ENCODE measurements at regions not wholly inside any gene's neighbourhood (a gene's known extent, or its start where the extent isn't known, plus 50 kb on each side); places are given as distances from the start of the nearest gene placed in this dataset.

DNA sequence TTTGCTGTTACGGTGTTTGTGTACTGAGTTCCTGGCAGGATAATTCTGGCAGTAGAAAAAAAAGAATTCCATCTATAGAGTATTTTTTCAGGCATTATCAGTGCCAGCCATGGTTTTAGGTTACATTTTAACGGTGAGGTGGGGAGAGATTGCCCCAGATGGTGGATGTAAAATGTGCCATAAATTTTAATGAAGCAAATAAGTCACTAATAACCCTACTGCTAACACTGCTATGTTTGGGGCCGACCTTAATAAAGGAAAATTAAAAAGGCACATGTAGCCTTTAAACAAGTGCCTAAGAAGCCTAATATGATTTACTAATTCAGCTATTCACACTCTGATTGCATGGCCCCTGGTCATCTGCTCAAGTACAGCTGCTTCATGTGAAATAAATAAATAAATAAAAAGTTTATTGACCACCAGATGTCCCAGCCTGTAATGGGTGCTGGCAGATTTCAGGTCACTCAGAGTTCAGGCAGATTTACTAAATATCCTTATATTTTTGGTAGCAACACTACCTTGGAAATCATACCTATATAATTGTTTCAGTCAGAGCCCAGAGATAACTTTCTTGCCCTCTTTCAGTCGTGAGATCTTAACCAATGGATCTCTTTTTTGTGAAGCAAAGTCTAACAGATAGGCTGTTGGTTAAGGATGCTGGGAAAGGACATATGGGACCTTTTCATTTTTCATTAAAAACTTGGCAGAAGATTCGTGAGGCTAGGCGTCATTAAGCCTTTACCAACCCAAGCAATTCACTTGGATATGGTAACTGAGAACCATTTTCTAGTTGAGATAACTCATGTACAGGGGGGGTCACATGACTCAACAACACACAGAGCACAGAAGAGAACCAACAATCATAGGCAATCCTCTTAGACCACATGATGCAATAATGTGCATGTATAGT is 495.0 kb upstream of the NRSN1 start:
- no peak overlapping the region for H3K4me3 ChIP-seq (ENCODE audit: low read depth, low read length)

DNA sequence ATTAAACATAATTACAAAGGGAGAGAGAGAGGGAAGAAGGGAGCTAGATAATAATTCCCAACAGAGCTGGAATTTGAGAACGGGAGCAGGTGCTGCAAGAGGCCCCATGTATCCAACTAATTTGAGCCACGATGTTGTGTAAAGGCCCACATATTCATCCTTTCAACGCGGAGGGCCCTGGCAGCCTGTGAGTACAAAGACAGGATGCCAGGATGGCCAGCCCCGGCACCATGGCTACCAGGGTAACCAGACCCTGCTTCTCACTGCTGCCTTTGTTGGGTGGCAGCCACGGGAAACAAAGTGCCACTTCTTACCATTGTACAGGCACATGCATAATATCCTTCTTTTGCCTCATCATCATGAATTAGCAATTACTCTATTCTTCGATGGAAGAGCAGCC is 492.0 kb upstream of the NRSN1 start:
- no peaks in the 10 kb centered on the region for H3K4me1 ChIP-seq (ENCODE audit: control insufficient read depth, insufficient read depth, low read length)
- no peak overlapping the region for H3K27ac ChIP-seq (ENCODE audit: low read depth, low read length)
- no peak overlapping the region for H3K4me3 ChIP-seq (ENCODE audit: low read depth, low read length)
- no peaks in the 10 kb centered on the region for H3K9me3 ChIP-seq (ENCODE audit: control insufficient read depth, insufficient read depth, low read depth, low read length)
- no peaks in the 10 kb centered on the region for H3K36me3 ChIP-seq (ENCODE audit: control insufficient read depth, insufficient read depth, low read length)
- no peaks in the 10 kb centered on the region for H3K27me3 ChIP-seq (ENCODE audit: control insufficient read depth, insufficient read depth, low read length)
- H3K9ac ChIP-seq (ENCODE audit: low read length) = no peak overlapping the region

More for the DNA sequence above, 495.0 kb upstream of the NRSN1 start:
- Histone ChIP-seq H3K9ac (ENCODE audit: low read length) (no peak overlapping the region), H3K4me1 (ENCODE audit: control insufficient read depth, insufficient read depth, low read length) (no peaks in the 10 kb centered on the region), H3K9me3 (ENCODE audit: control insufficient read depth, insufficient read depth, low read depth, low read length) (no peaks in the 10 kb centered on the region), H3K36me3 (ENCODE audit: control insufficient read depth, insufficient read depth, low read length) (no peaks in the 10 kb centered on the region), H3K27me3 (ENCODE audit: control insufficient read depth, insufficient read depth, low read length) (no peaks in the 10 kb centered on the region), H3K27ac (ENCODE audit: low read depth, low read length) (no peak overlapping the region)

DNA sequence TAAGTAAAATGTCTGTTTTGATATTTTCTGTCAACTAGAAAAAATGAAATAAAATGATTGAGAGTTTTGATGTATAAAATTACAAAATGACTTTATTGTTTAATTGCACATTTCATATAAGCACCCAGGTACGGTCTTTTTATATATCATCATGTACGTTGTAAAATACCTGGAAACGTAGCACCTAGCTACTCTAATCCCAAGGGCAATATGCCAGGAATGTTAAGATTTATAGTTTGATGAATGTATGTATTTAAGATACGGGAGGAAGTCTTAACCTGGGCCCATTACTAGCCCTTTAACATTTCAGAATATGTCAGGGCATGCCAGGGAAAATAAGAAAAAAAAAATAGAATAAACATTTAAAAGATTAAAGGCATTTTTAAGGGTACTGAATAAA is 490.9 kb upstream of the NRSN1 start:
- Histone ChIP-seq H3K4me1 (ENCODE audit: control insufficient read depth, insufficient read depth, low read length) (no peaks in the 10 kb centered on the region), H3K27me3 (ENCODE audit: control insufficient read depth, insufficient read depth, low read length) (no peaks in the 10 kb centered on the region)

DNA sequence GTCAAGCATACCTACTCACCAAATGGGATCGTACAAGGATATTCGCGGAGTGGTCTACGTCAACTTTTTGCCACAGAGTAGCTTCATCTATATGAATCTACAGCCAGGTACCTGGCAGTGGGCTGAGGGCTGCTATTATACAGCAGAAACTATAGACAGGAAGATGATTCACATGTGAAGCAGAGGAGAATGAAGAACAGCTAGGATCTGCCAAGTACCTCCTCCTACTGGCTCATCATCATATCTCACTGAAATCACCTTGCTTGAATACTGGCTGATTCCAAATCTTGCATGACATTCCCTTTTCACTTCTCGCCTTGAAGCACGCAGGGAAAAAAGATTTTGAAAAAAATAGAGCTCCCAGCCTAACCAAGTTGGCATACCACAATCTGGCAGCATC is 488.7 kb upstream of the NRSN1 start:
- H3K4me1 ChIP-seq (ENCODE audit: control insufficient read depth, insufficient read depth, low read length) = no peaks in the 10 kb centered on the region
- H3K9ac ChIP-seq (ENCODE audit: low read length) = no peak overlapping the region
- no peak overlapping the region for H3K4me3 ChIP-seq (ENCODE audit: low read depth, low read length)
- H3K9me3 ChIP-seq (ENCODE audit: control insufficient read depth, insufficient read depth, low read depth, low read length) = no peaks in the 10 kb centered on the region
- H3K36me3 ChIP-seq (ENCODE audit: control insufficient read depth, insufficient read depth, low read length) = no peaks in the 10 kb centered on the region
- no peaks in the 10 kb centered on the region for H3K27me3 ChIP-seq (ENCODE audit: control insufficient read depth, insufficient read depth, low read length)
- no peak overlapping the region for H3K27ac ChIP-seq (ENCODE audit: low read depth, low read length)

More for the DNA sequence above, 490.9 kb upstream of the NRSN1 start:
- no peaks in the 10 kb centered on the region for H3K9me3 ChIP-seq (ENCODE audit: control insufficient read depth, insufficient read depth, low read depth, low read length)
- H3K9ac ChIP-seq (ENCODE audit: low read length) = no peak overlapping the region
- H3K27ac ChIP-seq (ENCODE audit: low read depth, low read length) = no peak overlapping the region
- H3K4me3 ChIP-seq (ENCODE audit: low read depth, low read length) = no peak overlapping the region
- no peaks in the 10 kb centered on the region for H3K36me3 ChIP-seq (ENCODE audit: control insufficient read depth, insufficient read depth, low read length)

DNA sequence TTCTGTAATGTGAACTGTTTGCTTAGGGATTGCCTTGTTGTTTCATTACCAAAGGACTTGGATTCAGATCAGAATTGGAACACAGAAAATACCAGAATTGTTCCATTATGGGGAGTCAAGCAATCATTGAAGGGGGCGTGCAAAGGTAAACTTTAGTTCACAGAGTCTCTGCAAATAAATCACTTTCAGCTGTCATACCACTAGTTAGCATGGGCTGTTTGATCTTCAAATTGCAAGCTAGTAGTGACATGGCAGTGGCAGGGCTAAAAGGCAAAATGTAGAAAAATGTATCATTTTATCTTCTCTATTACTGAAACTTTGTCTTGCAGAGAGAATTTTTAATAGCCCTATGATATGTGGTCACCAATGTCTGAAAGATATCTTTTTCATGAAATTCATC is 483.2 kb upstream of the NRSN1 start:
- Histone ChIP-seq H3K36me3 (ENCODE audit: control insufficient read depth, insufficient read depth, low read length) (no peaks in the 10 kb centered on the region), H3K4me3 (ENCODE audit: low read depth, low read length) (no peak overlapping the region), H3K27ac (ENCODE audit: low read depth, low read length) (no peak overlapping the region), H3K9me3 (ENCODE audit: control insufficient read depth, insufficient read depth, low read depth, low read length) (no peaks in the 10 kb centered on the region), H3K9ac (ENCODE audit: low read length) (no peak overlapping the region), H3K4me1 (ENCODE audit: control insufficient read depth, insufficient read depth, low read length) (no peaks in the 10 kb centered on the region), H3K27me3 (ENCODE audit: control insufficient read depth, insufficient read depth, low read length) (no peaks in the 10 kb centered on the region)

DNA sequence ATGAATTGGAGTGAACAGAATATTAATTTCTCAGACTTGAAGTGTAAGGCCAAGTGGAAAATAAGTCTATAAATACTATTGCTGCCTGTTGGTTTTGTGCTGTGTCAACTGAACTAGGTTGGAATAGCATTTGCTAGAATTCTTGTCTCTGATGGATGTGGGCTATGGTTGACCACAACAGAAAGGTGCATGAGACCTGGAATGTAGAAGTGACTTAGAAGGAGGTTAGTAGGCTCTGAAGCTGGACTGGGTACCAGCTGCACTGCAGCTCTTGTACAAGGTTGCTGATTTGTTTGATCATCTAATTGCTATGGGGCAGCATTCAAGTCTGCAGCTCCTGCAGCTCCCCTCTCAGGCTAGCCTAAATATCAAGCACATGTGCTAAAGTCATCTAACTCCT is 479.0 kb upstream of the NRSN1 start:
- Histone ChIP-seq H3K27ac (ENCODE audit: low read depth, low read length) (no peak overlapping the region), H3K9ac (ENCODE audit: low read length) (no peak overlapping the region), H3K9me3 (ENCODE audit: control insufficient read depth, insufficient read depth, low read depth, low read length) (no peaks in the 10 kb centered on the region), H3K4me1 (ENCODE audit: control insufficient read depth, insufficient read depth, low read length) (no peaks in the 10 kb centered on the region), H3K36me3 (ENCODE audit: control insufficient read depth, insufficient read depth, low read length) (no peaks in the 10 kb centered on the region), H3K27me3 (ENCODE audit: control insufficient read depth, insufficient read depth, low read length) (no peaks in the 10 kb centered on the region), H3K4me3 (ENCODE audit: low read depth, low read length) (no peak overlapping the region)

DNA sequence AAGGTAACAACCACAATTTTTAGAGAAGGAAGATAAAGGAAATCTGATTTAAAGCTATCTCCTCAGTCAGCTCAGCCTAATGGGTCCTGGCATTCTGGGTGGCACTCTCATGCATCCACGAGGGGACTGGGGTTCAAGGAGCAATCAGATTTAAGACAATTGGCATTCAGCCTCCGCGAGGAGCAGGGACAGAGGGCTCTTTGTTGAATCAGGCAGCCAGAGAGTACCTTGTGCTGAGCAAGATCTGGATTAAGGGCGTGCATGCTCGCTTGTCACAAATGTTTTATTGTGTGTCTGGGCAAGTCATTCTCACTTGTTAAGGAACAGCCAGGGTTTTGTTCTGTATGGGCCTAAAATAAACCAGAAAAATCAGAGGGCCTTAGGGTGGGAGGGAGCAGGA is 475.3 kb upstream of the NRSN1 start:
- Histone ChIP-seq H3K9me3 (ENCODE audit: control insufficient read depth, insufficient read depth, low read depth, low read length) (no peaks in the 10 kb centered on the region), H3K27ac (ENCODE audit: low read depth, low read length) (no peak overlapping the region), H3K27me3 (ENCODE audit: control insufficient read depth, insufficient read depth, low read length) (no peaks in the 10 kb centered on the region), H3K4me1 (ENCODE audit: control insufficient read depth, insufficient read depth, low read length) (no peaks in the 10 kb centered on the region), H3K9ac (ENCODE audit: low read length) (no peak overlapping the region), H3K4me3 (ENCODE audit: low read depth, low read length) (no peak overlapping the region), H3K36me3 (ENCODE audit: control insufficient read depth, insufficient read depth, low read length) (no peaks in the 10 kb centered on the region)

DNA sequence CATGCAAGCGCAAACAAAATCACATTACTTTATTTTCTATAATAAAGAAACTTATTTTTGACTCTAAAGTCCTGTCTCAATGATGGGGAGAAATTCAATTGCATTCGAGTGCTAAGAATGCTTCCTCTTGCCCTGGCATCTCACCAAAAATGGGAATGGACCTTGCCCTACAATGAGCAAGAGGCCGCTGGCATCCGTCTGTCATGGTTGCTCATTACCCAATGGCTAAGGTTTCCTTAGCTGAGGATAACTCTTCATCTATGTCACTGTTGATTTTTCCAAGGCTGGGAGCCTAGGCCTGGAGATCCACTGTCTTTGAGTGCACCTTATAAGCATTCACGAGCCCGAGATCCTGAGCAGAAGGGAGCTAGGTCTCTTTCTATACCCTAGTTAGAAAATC is 471.3 kb upstream of the NRSN1 start:
- H3K4me3 ChIP-seq (ENCODE audit: low read depth, low read length) = no peak overlapping the region
- H3K27me3 ChIP-seq (ENCODE audit: control insufficient read depth, insufficient read depth, low read length) = no peaks in the 10 kb centered on the region

DNA sequence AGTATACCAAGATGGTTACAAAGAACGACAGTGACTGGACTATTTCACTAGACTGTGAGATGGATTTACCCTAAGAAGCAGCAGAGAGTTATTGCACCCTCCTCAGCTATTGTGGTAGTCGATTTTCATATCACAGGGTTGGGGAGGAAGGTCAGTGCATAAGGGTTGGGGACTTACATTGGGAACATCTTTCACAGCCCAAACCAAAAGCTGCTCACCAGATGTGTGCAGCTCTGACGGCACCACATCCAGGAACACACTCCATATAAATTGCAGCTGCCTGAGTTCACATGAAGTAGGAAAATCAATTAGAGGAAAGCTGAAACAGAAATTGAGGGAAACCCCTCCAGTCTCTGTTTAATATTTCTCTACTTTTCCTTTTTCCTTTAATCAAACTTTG is 470.5 kb upstream of the NRSN1 start:
- Histone ChIP-seq H3K9ac (ENCODE audit: low read length) (no peak overlapping the region), H3K27me3 (ENCODE audit: control insufficient read depth, insufficient read depth, low read length) (no peaks in the 10 kb centered on the region), H3K4me3 (ENCODE audit: low read depth, low read length) (no peak overlapping the region), H3K36me3 (ENCODE audit: control insufficient read depth, insufficient read depth, low read length) (no peaks in the 10 kb centered on the region), H3K9me3 (ENCODE audit: control insufficient read depth, insufficient read depth, low read depth, low read length) (no peaks in the 10 kb centered on the region), H3K27ac (ENCODE audit: low read depth, low read length) (no peak overlapping the region), H3K4me1 (ENCODE audit: control insufficient read depth, insufficient read depth, low read length) (0 out of 2 replicates have a peak, but pooled peaks cover 7% of the 10 kb centered on the region)

More for the DNA sequence above, 471.3 kb upstream of the NRSN1 start:
- Histone ChIP-seq H3K27ac (ENCODE audit: low read depth, low read length) (no peak overlapping the region), H3K36me3 (ENCODE audit: control insufficient read depth, insufficient read depth, low read length) (no peaks in the 10 kb centered on the region), H3K9ac (ENCODE audit: low read length) (no peak overlapping the region), H3K9me3 (ENCODE audit: control insufficient read depth, insufficient read depth, low read depth, low read length) (no peaks in the 10 kb centered on the region), H3K4me1 (ENCODE audit: control insufficient read depth, insufficient read depth, low read length) (0 out of 2 replicates have a peak, but pooled peaks cover 7% of the 10 kb centered on the region)

DNA sequence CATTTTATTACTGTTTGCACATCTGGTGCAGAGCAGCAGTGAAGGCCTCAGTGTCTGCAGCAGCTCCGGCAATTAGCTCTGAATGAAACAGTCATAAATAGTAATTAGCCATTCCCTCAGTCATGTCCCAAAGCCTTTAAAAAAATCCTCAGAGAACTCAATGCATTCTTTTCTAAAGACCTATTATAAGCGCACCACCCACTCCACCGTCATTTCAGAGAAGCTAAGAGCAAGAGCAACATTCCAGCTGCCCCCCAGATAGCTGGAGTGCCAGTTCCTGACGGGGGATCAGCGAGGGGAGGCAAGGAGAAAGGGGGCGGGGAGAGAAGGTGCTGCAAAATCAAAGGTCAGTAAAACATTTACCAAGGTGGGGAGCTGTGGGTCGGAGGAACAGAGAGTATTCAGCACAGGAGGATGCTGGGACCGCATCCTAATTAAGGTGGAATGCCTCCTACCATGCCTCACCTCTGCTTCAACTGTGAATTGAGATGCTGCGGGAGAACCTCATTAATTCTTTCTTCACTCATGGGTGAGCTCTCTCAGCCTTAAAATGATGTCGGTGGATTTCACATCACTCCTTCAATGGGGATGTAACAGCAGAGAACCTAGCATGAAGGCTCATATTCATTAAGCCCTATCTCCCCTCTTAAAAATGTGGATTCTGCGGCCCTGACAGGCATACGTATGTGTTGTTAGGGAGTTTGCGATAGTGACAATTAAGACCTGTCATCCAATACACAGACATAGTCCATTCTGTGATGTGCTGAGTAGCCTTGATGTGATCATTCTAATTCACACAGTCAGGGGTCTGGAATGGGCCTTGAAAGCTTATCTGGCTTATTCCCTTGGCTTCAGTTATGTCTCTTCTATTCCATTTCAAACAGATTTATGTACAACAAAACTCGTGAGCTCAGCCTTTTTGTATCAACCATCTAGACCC is 469.5 kb upstream of the NRSN1 start:
- Histone ChIP-seq H3K9ac (ENCODE audit: low read length) (no peak overlapping the region), H3K9me3 (ENCODE audit: control insufficient read depth, insufficient read depth, low read depth, low read length) (no peaks in the 10 kb centered on the region), H3K36me3 (ENCODE audit: control insufficient read depth, insufficient read depth, low read length) (no peaks in the 10 kb centered on the region), H3K27ac (ENCODE audit: low read depth, low read length) (no peak overlapping the region), H3K4me1 (ENCODE audit: control insufficient read depth, insufficient read depth, low read length) (0 out of 2 replicates have a peak, but pooled peaks cover 7% of the 10 kb centered on the region), H3K4me3 (ENCODE audit: low read depth, low read length) (no peak overlapping the region), H3K27me3 (ENCODE audit: control insufficient read depth, insufficient read depth, low read length) (no peaks in the 10 kb centered on the region)

DNA sequence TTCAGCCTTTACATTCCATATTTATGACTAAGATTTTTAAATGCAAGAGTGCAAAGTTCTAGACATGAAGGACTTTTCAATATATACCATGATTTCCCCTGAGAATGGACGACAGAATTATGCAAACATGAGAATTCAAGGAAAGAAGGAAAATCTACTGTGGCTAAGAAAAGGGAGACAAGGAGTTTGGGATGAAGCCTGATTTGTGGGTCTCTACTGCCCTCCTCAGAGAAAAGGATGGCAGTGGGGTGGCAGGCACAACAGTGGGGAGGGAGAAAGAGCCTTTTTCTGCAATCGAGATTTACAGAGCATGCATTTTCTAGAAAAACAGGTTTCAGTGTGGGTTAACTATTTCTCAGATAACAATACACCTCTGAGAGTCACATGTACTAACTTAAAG is 466.9 kb upstream of the NRSN1 start:
- H3K4me1 ChIP-seq (ENCODE audit: control insufficient read depth, insufficient read depth, low read length) = 0 out of 2 replicates have a peak, but pooled peaks cover 7% of the 10 kb centered on the region
- H3K27ac ChIP-seq (ENCODE audit: low read depth, low read length) = no peak overlapping the region
- no peak overlapping the region for H3K4me3 ChIP-seq (ENCODE audit: low read depth, low read length)
- no peaks in the 10 kb centered on the region for H3K36me3 ChIP-seq (ENCODE audit: control insufficient read depth, insufficient read depth, low read length)
- no peaks in the 10 kb centered on the region for H3K9me3 ChIP-seq (ENCODE audit: control insufficient read depth, insufficient read depth, low read depth, low read length)
- H3K27me3 ChIP-seq (ENCODE audit: control insufficient read depth, insufficient read depth, low read length) = no peaks in the 10 kb centered on the region
- H3K9ac ChIP-seq (ENCODE audit: low read length) = no peak overlapping the region

Measured in HUES6 (cell line).